PC-9 (cell line): ENCODE measurements at regions not wholly inside any gene's neighbourhood (a gene's known extent, or its start where the extent isn't known, plus 50 kb on each side); places are given as distances from the start of the nearest gene placed in this dataset.
"Not testable (repeated sequence)": the region's sequence is repeated elsewhere in the genome, so short reads cannot be mapped to it uniquely, and the experiment has no call there.

Experiments
- BruUV-seq: library from RNA; stranded (reverse); fragments of 400-500 nt; replicated peaks from 2 replicates; lab custom pipeline; 2021; lab: Mats Ljungman, UMichigan
- CTCF ChIA-PET: fragments of 300-600 bp; sonication (Branson Sonifier 250); formaldehyde crosslinking; loops from one replicate; lab custom pipeline; 2022; ENCODE audit warnings: antibody characterized with exemption; lab: Charles Lee
- POLR2A ChIA-PET: fragments of 300-600 bp; sonication (Branson Sonifier 250); formaldehyde crosslinking; loops from one replicate; lab custom pipeline; 2022; ENCODE audit warnings: antibody characterized with exemption; ENCODE audit not compliant: unreplicated experiment; lab: Charles Lee
- DNase-seq, 2 experiments: peaks; one replicate each; pipeline versions ENCODE4 v3.0.0 to v3.0.0-alpha.2; 2015 to 2022; ENCODE audit warnings: mixed read lengths in 1 of 2
- H2AFZ ChIP-seq: fragments of 200-600 bp; sonication (generic); 2 replicates; pipeline ENCODE4 v1.8.1; 2017; ENCODE audit warnings: antibody characterized with exemption
- H3F3A ChIP-seq: fragments of 200-600 bp; sonication (generic); 2 replicates; pipeline ENCODE4 v1.8.1; 2017; ENCODE audit warnings: antibody characterized with exemption, mild to moderate bottlenecking, low read depth; ENCODE audit not compliant: insufficient read depth
- H3K27ac ChIP-seq: fragments of 200-600 bp; sonication (generic); 2 replicates; pipeline ENCODE4 v1.6.1; 2016; ENCODE audit warnings: mixed run types
- H3K27me3 ChIP-seq: fragments of 200-600 bp; sonication (generic); 2 replicates; pipeline ENCODE4 v1.6.1; 2016; ENCODE audit warnings: low read depth, mixed run types; ENCODE audit not compliant: insufficient read depth
- H3K36me3 ChIP-seq: fragments of 200-600 bp; sonication (generic); 2 replicates; pipeline ENCODE4 v1.6.1; 2016; ENCODE audit warnings: low read depth, mixed run types
- H3K4me1 ChIP-seq: fragments of 200-600 bp; sonication (generic); replicated peaks from 2 replicates; pipeline ENCODE4 v1.6.1; 2016; ENCODE audit warnings: mixed run types; ENCODE audit not compliant: insufficient read depth
- H3K4me2 ChIP-seq: fragments of 200-600 bp; sonication (generic); 2 replicates; pipeline ENCODE4 v1.6.1; 2017; ENCODE audit warnings: mixed run types
- H3K4me3 ChIP-seq: fragments of 200-600 bp; sonication (generic); 2 replicates; pipeline ENCODE4 v1.6.1; 2016; ENCODE audit warnings: mixed run types
- H3K79me2 ChIP-seq: fragments of 200-600 bp; sonication (generic); 2 replicates; pipeline ENCODE4 v1.6.1; 2017; ENCODE audit warnings: low read depth, mixed run types
- H3K9me2 ChIP-seq: fragments of 200-600 bp; sonication (generic); 2 replicates; pipeline ENCODE4 v1.8.1; 2017; ENCODE audit warnings: mild to moderate bottlenecking; ENCODE audit not compliant: insufficient read depth
- H3K9me3 ChIP-seq: fragments of 200-600 bp; sonication (generic); 2 replicates; pipeline ENCODE4 v1.8.1; 2016; ENCODE audit warnings: low read depth; ENCODE audit not compliant: insufficient read depth
- H4K20me1 ChIP-seq: fragments of 200-600 bp; sonication (generic); 2 replicates; pipeline ENCODE4 v1.8.1; 2017; ENCODE audit not compliant: insufficient read depth
- CTCF ChIP-seq: fragments of 200-600 bp; sonication (generic); conservative IDR thresholded peaks from 2 replicates; pipeline ENCODE4 v1.6.1; 2017; ENCODE audit warnings: mixed run types, antibody characterized with exemption, mild to moderate bottlenecking, moderate library complexity
- EZH2 ChIP-seq: fragments of 200-600 bp; sonication (generic); IDR thresholded peaks from 2 replicates; pipeline ENCODE4 v1.8.0; 2017; ENCODE audit warnings: antibody characterized with exemption, low read depth
- intact Hi-C: fragments of 100-400 bp; cut with micrococcal nuclease; formaldehyde crosslinking; loops from one replicate; pipeline ENCODE4 v1.10.0; 2022; ENCODE audit not compliant: unreplicated experiment

GRCh38 chr5:98339141-98339848 lies 434.2 kb upstream of the RGMB start:
- no peak overlapping the region for H2AFZ ChIP-seq
- POLR2A ChIA-PET = no interaction called here
- no peak for TF ChIP-seq CTCF
- TF ChIP-seq EZH2 = no peak
- no peak overlapping the region for H3K4me3 ChIP-seq
- DNase-seq = no peak
- H3K27me3 ChIP-seq = no peaks in the 10 kb centered on the region
- H3K36me3 ChIP-seq = no peaks in the 10 kb centered on the region
- H3F3A ChIP-seq = no peaks in the 10 kb centered on the region
- H3K4me1 ChIP-seq = no peaks in the 10 kb centered on the region
- no peaks in the 10 kb centered on the region for H3K9me3 ChIP-seq
- no peak overlapping the region for H3K27ac ChIP-seq
- CTCF ChIA-PET = no interaction called here
- H3K4me2 ChIP-seq = no peak overlapping the region
- intact Hi-C loops = no loop called here
- no peaks in the 10 kb centered on the region for H3K9me2 ChIP-seq
- BruUV-seq = no TSS peak
- no peaks in the 10 kb centered on the region for H3K79me2 ChIP-seq
- H4K20me1 ChIP-seq = no peaks in the 10 kb centered on the region

DNA sequence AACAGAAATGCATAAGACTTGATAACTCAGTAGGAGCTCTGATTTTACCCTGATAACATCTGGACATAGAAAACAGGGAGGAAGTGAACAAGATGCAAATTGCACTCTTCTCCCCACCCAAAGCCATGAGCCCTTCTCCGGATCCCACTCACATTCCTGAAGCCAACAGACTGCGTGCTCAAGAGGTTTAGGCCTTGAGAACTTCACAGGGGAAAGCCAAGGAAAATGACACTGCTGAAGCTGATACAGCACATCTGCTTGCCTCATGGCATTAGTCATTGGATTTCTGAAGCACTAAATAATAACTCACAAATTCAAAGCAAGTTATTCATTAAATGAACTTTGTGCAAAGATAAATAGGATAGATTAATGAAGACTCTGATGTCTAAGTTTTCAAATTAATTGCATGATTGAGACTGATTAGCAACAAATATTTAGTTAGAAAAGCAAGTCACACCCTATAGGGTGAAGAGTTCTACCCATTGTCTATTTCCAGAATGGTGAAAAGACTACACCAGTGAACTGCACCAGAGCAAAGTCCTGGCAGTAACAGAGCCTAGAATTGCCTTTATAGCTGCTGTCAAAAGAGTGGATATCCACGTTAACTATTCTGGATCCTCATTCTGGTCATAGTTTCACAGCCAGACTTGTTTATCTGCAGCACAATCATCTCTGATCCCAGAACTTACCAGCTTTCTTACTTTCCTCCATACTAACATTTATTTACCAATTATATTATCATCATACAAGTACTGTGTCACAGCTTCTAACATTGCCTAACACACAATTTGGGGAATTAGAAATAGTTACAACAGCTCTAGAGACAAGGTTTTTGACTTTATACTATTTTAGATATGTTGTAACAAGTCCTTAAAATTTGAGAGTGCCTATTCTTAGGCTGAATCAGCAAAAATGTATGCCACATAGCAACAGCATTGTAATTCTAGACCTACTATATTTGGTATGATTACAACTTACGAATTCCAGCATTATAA lies 432.1 kb upstream of the RGMB start:
- no peaks in the 10 kb centered on the region for H3K9me3 ChIP-seq
- BruUV-seq = no TSS peak
- H3K79me2 ChIP-seq = no peaks in the 10 kb centered on the region
- H3K9me2 ChIP-seq = no peaks in the 10 kb centered on the region
- H3K4me1 ChIP-seq = no peaks in the 10 kb centered on the region
- ChIA-PET POLR2A (no interaction called here), CTCF (interaction anchor here (0.6 kb wide), 1 partner anchor 31 kb away, joined by 4 read pairs; no protein-coding TSS in a partner anchor)
- no peak overlapping the region for H3K27ac ChIP-seq
- no peak overlapping the region for H3K4me2 ChIP-seq
- no peaks in the 10 kb centered on the region for H3K36me3 ChIP-seq
- DNase-seq = no peak
- no peaks in the 10 kb centered on the region for H4K20me1 ChIP-seq
- intact Hi-C loops = no loop called here
- H3K4me3 ChIP-seq = no peak overlapping the region
- H3K27me3 ChIP-seq = no peaks in the 10 kb centered on the region
- TF ChIP-seq CTCF (no peak), EZH2 (no peak)
- no peaks in the 10 kb centered on the region for H3F3A ChIP-seq
- H2AFZ ChIP-seq = no peak overlapping the region

GRCh38 chr5:98342958-98343660 lies 430.4 kb upstream of the RGMB start:
- H4K20me1 ChIP-seq, H3K27ac ChIP-seq, H3F3A ChIP-seq, POLR2A ChIA-PET, CTCF ChIA-PET, H3K27me3 ChIP-seq, H3K4me2 ChIP-seq, BruUV-seq, H2AFZ ChIP-seq, H3K9me3 ChIP-seq, DNase-seq, H3K36me3 ChIP-seq, H3K4me1 ChIP-seq, H3K4me3 ChIP-seq, H3K79me2 ChIP-seq, H3K9me2 ChIP-seq, intact Hi-C loops: not testable (repeated sequence)
